ENCODE measurements at regions not wholly inside any gene's neighbourhood (a gene's known extent, or its start where the extent isn't known, plus 50 kb on each side); places are given as distances from the start of the nearest gene placed in this dataset.

DNA sequence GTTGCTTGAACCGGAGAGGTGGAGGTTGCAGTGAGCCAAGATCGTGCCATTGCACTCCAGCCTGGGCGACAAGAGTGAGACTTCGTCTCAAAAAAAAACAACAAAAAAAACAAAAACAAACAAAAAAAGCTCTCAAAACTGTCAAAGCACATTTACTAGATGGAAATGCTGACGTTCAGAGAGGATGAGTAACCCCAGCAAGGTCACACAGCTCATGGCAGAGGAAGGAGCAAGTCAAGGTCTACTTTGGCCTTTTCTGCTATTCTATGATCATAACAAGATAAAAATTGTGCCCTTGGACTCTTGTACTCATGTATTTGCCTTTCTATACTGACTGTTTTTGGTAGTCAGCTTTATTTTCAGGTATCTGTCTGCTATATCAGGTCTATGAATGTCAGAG, 109.5 kb downstream of the ARL6IP6 start:
- no peak overlapping the region for H3K4me3 ChIP-seq
- no peak overlapping the region for H3K27ac ChIP-seq
- H3K9me3 ChIP-seq, result no peaks in the 10 kb centered on the region
- intact Hi-C loops (cut with DNase I), result no loop called here
- no peaks in the 10 kb centered on the region for H3K27me3 ChIP-seq
- no peaks in the 10 kb centered on the region for H3K4me1 ChIP-seq
- WGBS (ENCODE audit: insufficient coverage, low coverage, low lambda C conversion rate, missing lambda C conversion rate), result 63% methylated on average over 5 of the region's 5 CpGs
- DNase-seq (no peak), ATAC-seq (peak in 1 of 4 donors; percentile 50)
- no peak for TF ChIP-seq POLR2A (IDR thresholded peaks at IDR 0.05)
- TF ChIP-seq, protein P1, sequence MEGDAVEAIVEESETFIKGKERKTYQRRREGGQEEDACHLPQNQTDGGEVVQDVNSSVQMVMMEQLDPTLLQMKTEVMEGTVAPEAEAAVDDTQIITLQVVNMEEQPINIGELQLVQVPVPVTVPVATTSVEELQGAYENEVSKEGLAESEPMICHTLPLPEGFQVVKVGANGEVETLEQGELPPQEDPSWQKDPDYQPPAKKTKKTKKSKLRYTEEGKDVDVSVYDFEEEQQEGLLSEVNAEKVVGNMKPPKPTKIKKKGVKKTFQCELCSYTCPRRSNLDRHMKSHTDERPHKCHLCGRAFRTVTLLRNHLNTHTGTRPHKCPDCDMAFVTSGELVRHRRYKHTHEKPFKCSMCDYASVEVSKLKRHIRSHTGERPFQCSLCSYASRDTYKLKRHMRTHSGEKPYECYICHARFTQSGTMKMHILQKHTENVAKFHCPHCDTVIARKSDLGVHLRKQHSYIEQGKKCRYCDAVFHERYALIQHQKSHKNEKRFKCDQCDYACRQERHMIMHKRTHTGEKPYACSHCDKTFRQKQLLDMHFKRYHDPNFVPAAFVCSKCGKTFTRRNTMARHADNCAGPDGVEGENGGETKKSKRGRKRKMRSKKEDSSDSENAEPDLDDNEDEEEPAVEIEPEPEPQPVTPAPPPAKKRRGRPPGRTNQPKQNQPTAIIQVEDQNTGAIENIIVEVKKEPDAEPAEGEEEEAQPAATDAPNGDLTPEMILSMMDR (IDR thresholded peaks at IDR 0.05), result no peak
- no peaks in the 10 kb centered on the region for H3K36me3 ChIP-seq

DNA sequence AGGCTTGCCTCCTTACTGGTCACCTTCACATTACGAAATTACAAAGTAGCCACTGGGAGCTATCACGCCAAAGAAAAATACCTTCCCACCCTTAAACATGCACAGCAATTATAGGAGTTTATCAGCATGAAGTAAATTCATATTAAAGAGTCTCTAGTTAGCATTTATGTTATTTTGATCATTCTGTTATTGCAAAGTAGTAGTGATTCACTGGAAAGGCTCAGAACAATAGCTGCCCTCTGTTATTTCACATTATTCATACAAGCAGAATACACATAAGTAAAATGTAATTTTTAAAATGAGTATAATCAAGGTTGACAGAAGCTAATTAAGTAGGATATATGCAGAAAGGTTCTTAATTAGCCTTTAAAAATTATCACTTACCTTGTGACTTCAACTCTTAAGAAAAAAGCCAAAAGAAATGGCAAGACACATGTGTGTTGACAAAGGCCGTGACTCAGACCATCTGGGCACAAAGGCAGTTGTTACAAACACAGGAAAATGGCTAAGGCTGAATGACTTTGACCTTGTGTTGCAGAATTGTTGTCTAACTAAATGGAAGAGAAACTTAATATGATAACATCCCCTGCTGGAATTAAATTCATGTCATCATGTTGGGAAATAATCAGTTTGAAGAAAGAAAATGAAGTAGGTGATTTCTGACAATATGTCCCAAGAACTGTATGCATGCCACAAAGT, 108.3 kb downstream of the ARL6IP6 start:
- WGBS (ENCODE audit: insufficient coverage, low coverage, low lambda C conversion rate, missing lambda C conversion rate), result 64% methylated on average over 3 of the region's 3 CpGs
- Histone ChIP-seq H3K4me3 (no peak overlapping the region), H3K9me3 (no peaks in the 10 kb centered on the region), H3K27me3 (no peaks in the 10 kb centered on the region), H3K4me1 (no peaks in the 10 kb centered on the region), H3K27ac (no peak overlapping the region), H3K36me3 (no peaks in the 10 kb centered on the region)
- DNase-seq (no peak), ATAC-seq (peak in 1 of 4 donors; percentile 46)
- TF ChIP-seq, protein P1 (IDR thresholded peaks at IDR 0.05), result no peak
- intact Hi-C loops (cut with DNase I), result no loop called here

DNA sequence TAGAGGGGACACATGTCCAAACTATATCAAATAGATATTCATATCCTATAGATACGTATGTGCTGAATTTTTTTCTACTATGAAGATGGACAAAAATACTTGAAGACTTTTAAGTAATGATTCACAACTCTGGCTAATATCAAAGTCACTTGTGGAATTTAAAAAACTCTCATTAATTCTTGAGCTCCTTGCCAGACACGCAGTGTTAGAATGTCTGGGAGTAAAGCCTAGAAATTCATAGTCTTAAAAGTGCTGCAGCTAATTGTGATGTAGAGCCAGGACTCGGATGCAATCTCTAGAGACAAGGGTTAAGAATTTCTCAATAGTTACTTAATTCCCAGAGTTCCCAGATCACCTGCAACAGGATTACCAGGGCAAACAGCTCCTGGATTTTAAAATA, 107.4 kb downstream of the ARL6IP6 start:
- no peak overlapping the region for H3K4me3 ChIP-seq
- ATAC-seq, result no peak
- H3K27me3 ChIP-seq, result no peaks in the 10 kb centered on the region
- TF ChIP-seq, protein P1 (IDR thresholded peaks at IDR 0.05), result no peak
- TF ChIP-seq POLR2A (IDR thresholded peaks at IDR 0.05), result no peak
- intact Hi-C loops (cut with DNase I), result no loop called here
- 56% methylated on average over 3 of the region's 3 CpGs for WGBS (ENCODE audit: insufficient coverage, low coverage, low lambda C conversion rate, missing lambda C conversion rate)
- DNase-seq, result no peak
- H3K4me1 ChIP-seq, result no peaks in the 10 kb centered on the region
- H3K36me3 ChIP-seq, result no peaks in the 10 kb centered on the region
- no peaks in the 10 kb centered on the region for H3K9me3 ChIP-seq
- no peak overlapping the region for H3K27ac ChIP-seq

DNA sequence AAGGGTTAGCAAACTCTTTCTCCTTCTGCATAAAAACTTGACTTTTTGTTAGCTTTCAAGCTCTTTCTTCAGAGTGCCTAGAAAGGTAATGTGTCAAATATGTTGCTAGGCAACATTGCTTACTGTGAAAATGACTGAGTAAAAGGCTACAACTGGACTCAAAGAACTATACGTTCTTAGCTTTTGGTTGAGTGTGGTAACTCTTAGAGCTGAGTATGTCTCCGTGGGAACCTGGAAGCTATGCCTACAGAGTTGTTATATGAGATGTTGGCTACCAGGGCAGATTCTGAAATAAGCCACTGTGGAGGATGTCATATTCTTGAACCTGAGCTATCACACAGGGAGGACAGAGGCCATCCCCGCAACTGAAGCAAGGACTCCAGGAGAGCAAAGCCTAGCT, 105.5 kb downstream of the ARL6IP6 start:
- no peak overlapping the region for H3K4me3 ChIP-seq
- no peak overlapping the region for H3K27ac ChIP-seq
- DNase-seq (no peak), ATAC-seq (no peak)
- WGBS (ENCODE audit: insufficient coverage, low coverage, low lambda C conversion rate, missing lambda C conversion rate), result 40% methylated on average over 3 of the region's 3 CpGs
- H3K27me3 ChIP-seq, result no peaks in the 10 kb centered on the region
- H3K9me3 ChIP-seq, result no peaks in the 10 kb centered on the region
- TF ChIP-seq POLR2A (IDR thresholded peaks at IDR 0.05), result no peak
- TF ChIP-seq, protein P1 (IDR thresholded peaks at IDR 0.05), result no peak
- H3K4me1 ChIP-seq, result no peaks in the 10 kb centered on the region
- H3K36me3 ChIP-seq, result no peaks in the 10 kb centered on the region
- intact Hi-C loops (cut with DNase I), result no loop called here
